ENCODE measurements at regions not wholly inside any gene's neighbourhood (a gene's known extent, or its start where the extent isn't known, plus 50 kb on each side); places are given as distances from the start of the nearest gene placed in this dataset.

DNA sequence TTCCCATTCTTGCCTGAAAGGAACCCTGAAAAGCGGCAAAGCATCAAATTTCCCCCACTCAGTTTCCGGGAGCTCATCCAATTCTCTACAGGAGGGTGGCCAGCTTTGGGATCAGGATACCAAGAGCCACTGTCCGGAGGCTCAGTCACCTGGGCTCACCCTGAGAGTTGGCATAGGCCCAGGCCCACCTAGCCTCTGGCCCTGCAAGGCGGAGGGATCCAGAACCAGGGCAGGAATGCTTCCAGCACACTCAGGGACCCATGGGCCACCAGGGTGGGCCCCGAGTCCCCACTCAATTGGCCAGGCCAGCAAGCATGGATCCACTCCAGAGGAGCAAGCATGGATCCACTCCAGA, 432.9 kb upstream of the MYT1L start:
- Histone ChIP-seq H3K36me3 (no peaks in the 10 kb centered on the region), H3K27me3 (no peaks in the 10 kb centered on the region), H3K4me1 (no peaks in the 10 kb centered on the region), H3K27ac (no peak overlapping the region), H3K9me3 (peaks cover 0 to 5% of the 10 kb centered on the region in 2 donors), H3K4me3 (no peak overlapping the region)
- no peak for TF ChIP-seq POLR2A (IDR thresholded peaks at IDR 0.05)
- TF ChIP-seq, protein P1, sequence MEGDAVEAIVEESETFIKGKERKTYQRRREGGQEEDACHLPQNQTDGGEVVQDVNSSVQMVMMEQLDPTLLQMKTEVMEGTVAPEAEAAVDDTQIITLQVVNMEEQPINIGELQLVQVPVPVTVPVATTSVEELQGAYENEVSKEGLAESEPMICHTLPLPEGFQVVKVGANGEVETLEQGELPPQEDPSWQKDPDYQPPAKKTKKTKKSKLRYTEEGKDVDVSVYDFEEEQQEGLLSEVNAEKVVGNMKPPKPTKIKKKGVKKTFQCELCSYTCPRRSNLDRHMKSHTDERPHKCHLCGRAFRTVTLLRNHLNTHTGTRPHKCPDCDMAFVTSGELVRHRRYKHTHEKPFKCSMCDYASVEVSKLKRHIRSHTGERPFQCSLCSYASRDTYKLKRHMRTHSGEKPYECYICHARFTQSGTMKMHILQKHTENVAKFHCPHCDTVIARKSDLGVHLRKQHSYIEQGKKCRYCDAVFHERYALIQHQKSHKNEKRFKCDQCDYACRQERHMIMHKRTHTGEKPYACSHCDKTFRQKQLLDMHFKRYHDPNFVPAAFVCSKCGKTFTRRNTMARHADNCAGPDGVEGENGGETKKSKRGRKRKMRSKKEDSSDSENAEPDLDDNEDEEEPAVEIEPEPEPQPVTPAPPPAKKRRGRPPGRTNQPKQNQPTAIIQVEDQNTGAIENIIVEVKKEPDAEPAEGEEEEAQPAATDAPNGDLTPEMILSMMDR (IDR thresholded peaks at IDR 0.05): no peak
- no peak for TF ChIP-seq EP300 (IDR thresholded peaks at IDR 0.05; ENCODE audit: low read depth)
- TF ChIP-seq POLR2AphosphoS5 (IDR thresholded peaks at IDR 0.05): no peak
- intact Hi-C loops (cut with DNase I; ENCODE audit: low total_unique reads): no loop called here
- 68% methylated on average over 5 of the region's 5 CpGs; no CpG with 5 or more reads in 1 of the 2 donors for WGBS, 2 donors (ENCODE audit: low coverage in 1 of 2)
- in situ Hi-C loops (cut with MboI; ENCODE audit: low pct_ligation_motif_present in 1 of 4, low pct_unique_long_range_greater_than_20kb in 1 of 4, low sequenced_read_pairs in 3 of 4): no loop called here
- no peak for DNase-seq

DNA sequence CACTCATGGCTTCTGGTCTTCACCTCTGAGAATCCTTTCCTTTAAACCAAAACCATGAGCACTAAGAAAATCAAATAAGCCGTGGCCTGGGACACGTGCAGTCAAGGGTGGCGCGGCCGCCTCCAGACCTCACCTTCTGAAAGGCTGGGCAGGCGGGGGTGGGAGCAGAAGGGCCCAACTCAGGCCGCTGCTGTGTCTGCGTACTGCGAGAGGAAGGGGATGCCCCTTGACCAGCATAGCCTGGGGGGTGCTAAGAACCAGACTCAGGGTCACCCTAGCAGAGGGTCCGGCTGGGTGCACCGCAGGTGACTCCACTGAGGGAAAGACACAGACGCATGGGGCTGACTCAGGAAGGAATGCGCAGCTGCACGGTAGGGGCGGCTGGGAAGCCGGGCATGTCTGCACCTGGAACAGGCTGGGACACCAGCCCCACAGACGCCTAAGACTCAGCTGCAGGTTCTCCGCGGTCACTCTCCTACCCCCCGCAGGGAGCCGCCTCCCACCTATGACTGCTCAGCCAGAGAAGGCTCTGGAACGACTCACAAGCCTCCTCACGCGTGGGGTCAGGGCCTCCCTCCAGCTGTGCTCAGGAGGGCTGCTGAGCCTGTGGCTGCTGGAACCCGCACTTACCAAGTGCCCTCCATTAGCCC, 432.4 kb upstream of the MYT1L start:
- Histone ChIP-seq H3K36me3 (no peaks in the 10 kb centered on the region), H3K27me3 (no peaks in the 10 kb centered on the region), H3K4me1 (no peaks in the 10 kb centered on the region), H3K27ac (no peak overlapping the region), H3K9me3 (peaks cover 0 to 5% of the 10 kb centered on the region in 2 donors), H3K4me3 (no peak overlapping the region)
- no peak for DNase-seq
- in situ Hi-C loops (cut with MboI; ENCODE audit: low pct_ligation_motif_present in 1 of 4, low pct_unique_long_range_greater_than_20kb in 1 of 4, low sequenced_read_pairs in 3 of 4): no loop called here
- TF ChIP-seq, protein P1 (IDR thresholded peaks at IDR 0.05): no peak
- TF ChIP-seq POLR2A (IDR thresholded peaks at IDR 0.05) (no peak), POLR2AphosphoS5 (IDR thresholded peaks at IDR 0.05) (no peak), EP300 (IDR thresholded peaks at IDR 0.05; ENCODE audit: low read depth) (no peak)
- intact Hi-C loops (cut with DNase I; ENCODE audit: low total_unique reads): no loop called here
- WGBS, 2 donors (ENCODE audit: low coverage in 1 of 2): 76% methylated on average over 24 of the region's 25 CpGs; no CpG with 5 or more reads in 1 of the 2 donors

DNA sequence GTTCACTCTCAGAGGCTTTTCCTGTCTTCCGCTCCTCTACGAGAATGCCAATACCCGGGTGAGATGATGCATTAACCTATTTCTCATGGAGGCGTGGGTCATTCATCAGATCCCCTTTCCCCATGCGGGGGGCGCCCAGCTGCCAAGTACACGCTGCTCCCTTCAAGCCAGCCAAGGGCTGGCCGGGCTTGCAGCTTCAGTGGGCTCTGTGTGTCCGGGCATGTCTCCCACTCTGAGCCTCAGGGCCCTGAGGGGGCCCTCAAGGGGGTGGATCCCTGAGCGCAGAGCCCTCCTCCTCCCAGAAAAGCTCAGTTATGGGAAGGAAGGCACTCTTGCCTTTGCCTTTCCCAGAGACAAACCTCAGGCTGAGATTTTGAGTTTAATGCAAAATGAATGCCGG, 431.8 kb upstream of the MYT1L start:
- H3K9me3 ChIP-seq: peaks cover 0 to 5% of the 10 kb centered on the region in 2 donors
- no peak overlapping the region for H3K4me3 ChIP-seq
- no peak for DNase-seq
- TF ChIP-seq POLR2AphosphoS5 (IDR thresholded peaks at IDR 0.05): no peak
- TF ChIP-seq POLR2A (IDR thresholded peaks at IDR 0.05): no peak
- no peak for TF ChIP-seq EP300 (IDR thresholded peaks at IDR 0.05; ENCODE audit: low read depth)
- TF ChIP-seq, protein P1 (IDR thresholded peaks at IDR 0.05): no peak
- H3K4me1 ChIP-seq: no peaks in the 10 kb centered on the region
- WGBS, 2 donors (ENCODE audit: low coverage in 1 of 2): 68% methylated on average over 10 of the region's 11 CpGs; no CpG with 5 or more reads in 1 of the 2 donors
- no peaks in the 10 kb centered on the region for H3K36me3 ChIP-seq
- intact Hi-C loops (cut with DNase I; ENCODE audit: low total_unique reads): no loop called here
- in situ Hi-C loops (cut with MboI; ENCODE audit: low pct_ligation_motif_present in 1 of 4, low pct_unique_long_range_greater_than_20kb in 1 of 4, low sequenced_read_pairs in 3 of 4): no loop called here
- H3K27me3 ChIP-seq: no peaks in the 10 kb centered on the region
- H3K27ac ChIP-seq: no peak overlapping the region

DNA sequence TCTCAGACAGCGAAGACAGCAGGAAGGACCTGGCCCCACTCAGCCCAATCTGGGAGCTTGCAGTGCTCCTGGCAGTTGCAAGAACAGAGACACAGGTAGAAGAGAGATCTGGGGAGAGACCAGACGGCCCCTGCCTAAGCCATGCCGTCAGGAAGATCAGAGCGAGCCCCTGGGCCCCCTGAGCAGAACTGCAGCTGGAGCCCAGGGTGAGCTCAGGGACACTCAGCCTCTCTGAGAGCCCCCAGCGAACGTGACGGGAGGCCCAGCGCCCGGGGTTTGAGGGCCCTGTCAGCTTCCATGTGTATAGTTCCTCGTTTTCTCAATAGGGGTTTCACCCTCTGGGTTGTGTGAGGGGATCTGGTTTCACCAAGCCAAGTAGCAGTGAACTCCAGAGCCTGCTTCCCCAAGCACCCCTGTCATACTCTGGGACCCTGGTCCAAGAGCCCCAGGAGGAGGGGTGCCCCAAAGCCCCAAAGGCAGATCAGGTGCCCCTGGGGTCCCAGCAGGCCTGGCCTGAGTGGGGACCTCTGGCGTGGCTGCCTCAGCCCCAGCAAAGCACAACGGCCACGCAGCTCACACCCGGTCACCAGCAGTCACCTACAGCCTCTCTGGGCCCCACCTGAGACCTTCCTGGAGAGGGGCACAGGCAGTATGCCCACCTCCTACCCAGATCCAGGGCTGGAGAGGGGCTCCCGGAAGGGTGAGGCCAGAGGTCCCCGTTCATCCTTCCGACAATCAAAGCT, 431.3 kb upstream of the MYT1L start:
- H3K27ac ChIP-seq: no peak overlapping the region
- no peaks in the 10 kb centered on the region for H3K36me3 ChIP-seq
- no peaks in the 10 kb centered on the region for H3K27me3 ChIP-seq
- H3K4me3 ChIP-seq: no peak overlapping the region
- peaks cover 0 to 5% of the 10 kb centered on the region in 2 donors for H3K9me3 ChIP-seq
- intact Hi-C loops (cut with DNase I; ENCODE audit: low total_unique reads): no loop called here
- TF ChIP-seq, protein P1 (IDR thresholded peaks at IDR 0.05): no peak
- TF ChIP-seq POLR2A (IDR thresholded peaks at IDR 0.05): no peak
- TF ChIP-seq EP300 (IDR thresholded peaks at IDR 0.05; ENCODE audit: low read depth): no peak
- TF ChIP-seq POLR2AphosphoS5 (IDR thresholded peaks at IDR 0.05): no peak
- DNase-seq: no peak
- H3K4me1 ChIP-seq: no peaks in the 10 kb centered on the region
- in situ Hi-C loops (cut with MboI; ENCODE audit: low pct_ligation_motif_present in 1 of 4, low pct_unique_long_range_greater_than_20kb in 1 of 4, low sequenced_read_pairs in 3 of 4): no loop called here
- WGBS, 2 donors (ENCODE audit: low coverage in 1 of 2): 80% methylated on average over 17 of the region's 17 CpGs; no CpG with 5 or more reads in 1 of the 2 donors
